ENCODE measurements at regions not wholly inside any gene's neighbourhood (a gene's known extent, or its start where the extent isn't known, plus 50 kb on each side); places are given as distances from the start of the nearest gene placed in this dataset.

DNA sequence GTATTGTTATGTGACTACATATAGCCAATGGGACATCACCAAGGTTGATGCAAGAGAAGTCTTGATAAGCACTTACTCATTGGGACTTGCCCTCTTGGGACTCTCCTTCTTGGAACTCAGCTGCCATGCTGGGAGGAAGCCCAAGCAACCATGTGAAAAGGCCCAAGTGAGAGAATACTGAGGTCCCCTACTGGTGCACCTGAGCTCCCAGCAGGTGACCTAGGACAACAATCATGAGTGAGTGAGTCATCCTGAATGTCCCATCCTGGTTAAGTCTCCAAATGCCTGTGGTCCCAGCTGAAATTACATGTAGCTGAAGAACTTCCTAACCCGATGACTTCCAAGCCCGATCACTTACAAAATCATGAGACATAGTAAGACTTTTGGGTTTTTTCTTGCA, 260.7 kb downstream of the ICE1 start:
- no peak for DNase-seq (ENCODE audit: low spot score)

DNA sequence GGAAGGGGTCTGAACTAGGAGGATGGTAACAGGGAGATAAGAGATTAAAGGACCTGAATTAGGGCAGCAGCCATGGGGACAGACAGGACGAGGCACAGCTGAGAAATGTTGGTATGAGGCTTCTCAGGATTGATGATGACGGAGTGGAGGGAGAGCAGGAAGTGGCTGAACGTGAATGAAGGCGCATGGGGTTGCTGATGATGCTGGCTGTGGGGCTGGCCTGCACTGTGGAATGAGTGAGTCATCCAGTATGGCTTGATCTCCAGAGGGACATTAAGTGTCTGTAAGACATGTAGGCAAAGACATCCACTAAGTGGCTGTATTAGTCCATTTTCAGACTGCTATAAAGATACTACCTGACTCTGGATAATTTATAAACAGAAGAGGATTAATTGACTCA, 256.4 kb downstream of the ICE1 start:
- no peak for DNase-seq (ENCODE audit: low spot score)

GRCh38 chr5:5677738-5678137, 255.3 kb downstream of the ICE1 start:
- DNase-seq (ENCODE audit: low spot score) = no peak

GRCh38 chr5:5676218-5676617, 253.7 kb downstream of the ICE1 start:
- DNase-seq (ENCODE audit: low spot score) = no peak

- DNase-seq (ENCODE audit: low spot score) = no peak
Observed at GRCh38 chr5:5675511-5675910, 253.0 kb downstream of the ICE1 start.

DNA sequence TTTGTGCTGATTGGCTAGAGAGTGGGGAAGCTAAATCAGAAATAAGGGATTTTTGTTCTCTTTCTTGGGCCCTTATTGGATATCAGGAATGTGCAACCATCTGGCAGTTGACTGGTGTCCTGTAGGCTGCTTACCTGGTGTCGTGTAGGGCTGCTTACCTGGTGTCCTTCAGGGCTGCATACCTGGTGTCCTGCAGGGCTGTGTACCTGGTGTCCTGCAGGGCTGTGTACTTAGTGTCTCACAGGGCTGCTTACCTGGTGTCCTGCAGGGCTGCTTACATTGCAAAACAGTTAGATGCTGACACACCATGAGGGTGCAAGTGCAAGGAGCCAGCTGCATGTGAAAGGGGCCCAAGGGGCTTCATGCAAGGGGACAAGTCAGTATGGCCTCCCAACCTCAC, 249.3 kb downstream of the ICE1 start:
- DNase-seq (ENCODE audit: low spot score) = no peak

DNA sequence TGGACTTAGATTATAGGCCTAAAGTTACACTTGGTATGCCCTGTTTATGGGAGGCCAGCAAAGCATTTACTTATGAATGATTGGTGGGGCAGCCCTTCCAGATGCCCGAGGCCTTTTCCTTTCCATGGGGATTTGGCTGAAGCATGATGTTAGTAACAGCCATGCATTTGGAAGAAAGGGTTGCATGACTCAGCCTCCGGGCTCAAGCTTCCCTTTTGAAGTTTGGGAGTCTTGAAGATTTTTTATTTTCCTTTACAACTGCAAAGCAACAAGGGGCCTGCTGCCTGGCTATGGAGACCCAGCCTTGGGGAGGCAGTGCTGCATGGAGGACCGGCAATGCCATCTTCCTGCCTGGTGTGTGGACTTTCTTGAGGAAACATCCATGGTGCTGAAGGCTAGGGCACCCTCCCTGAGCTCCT, 244.7 kb downstream of the ICE1 start:
- DNase-seq (ENCODE audit: low spot score) = no peak

DNA sequence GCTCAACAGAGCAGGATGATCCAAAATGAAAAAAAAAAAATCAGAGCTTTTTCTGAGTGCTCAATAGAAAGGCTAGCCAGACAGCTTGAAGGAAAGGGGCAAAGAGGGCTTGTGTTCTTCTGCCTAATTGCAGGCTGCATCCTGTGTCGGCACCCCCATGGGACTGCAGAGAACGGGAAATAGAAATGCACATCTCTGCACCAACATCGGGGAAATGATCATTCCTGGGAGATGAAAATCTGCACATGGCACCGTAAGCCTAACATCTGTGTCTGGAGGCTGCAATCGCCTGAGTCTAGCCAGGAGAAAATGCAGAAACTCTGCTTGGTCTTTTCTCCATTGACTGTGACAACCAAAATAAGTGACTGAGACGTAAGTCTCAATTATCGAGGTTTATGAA, 243.9 kb downstream of the ICE1 start:
- DNase-seq (ENCODE audit: low spot score) = no peak

- DNase-seq (ENCODE audit: low spot score) = no peak
Observed at GRCh38 chr5:5666076-5666365, 243.5 kb downstream of the ICE1 start.

DNA sequence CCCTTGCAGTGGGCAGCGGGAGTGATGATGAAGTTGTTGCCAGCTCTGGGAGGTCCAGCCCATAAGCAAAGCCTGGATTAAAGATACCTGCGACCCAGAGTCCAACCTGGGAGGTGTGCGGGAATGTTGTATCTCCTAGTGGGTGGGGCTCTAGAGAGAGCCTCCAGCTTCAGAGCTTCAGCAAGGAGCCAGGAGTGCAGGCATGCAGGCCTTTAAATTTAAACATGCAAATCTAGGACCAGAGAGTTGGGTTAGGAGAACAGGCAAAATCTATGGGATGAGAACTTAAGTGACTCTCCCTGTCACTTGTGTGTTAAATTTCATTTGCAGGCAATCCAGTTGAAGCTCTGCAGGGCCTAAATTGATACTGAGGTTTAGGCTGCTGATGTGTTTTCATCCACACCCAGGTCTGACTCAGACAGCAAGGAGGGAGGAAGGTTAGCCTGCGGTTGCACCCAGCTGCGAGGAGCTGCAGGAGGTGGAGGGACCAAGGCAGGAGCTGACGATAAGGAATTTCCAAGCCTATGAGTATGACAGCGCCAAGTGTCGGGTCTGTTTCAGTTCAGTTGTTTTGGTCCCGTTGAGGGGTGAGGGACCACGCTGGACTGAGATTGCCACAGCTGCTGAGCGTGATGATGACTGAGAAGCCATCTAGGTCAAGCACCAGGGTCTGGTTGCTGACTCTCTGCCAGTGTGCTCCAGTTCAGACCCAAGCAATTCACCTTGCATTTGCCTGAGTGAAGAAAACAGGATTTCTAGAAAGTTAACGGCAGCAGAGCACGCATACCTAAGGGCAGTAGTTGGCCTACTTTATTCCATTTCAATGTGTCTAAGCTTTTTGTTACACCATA, 243.0 kb downstream of the ICE1 start:
- no peak for DNase-seq (ENCODE audit: low spot score)

DNA sequence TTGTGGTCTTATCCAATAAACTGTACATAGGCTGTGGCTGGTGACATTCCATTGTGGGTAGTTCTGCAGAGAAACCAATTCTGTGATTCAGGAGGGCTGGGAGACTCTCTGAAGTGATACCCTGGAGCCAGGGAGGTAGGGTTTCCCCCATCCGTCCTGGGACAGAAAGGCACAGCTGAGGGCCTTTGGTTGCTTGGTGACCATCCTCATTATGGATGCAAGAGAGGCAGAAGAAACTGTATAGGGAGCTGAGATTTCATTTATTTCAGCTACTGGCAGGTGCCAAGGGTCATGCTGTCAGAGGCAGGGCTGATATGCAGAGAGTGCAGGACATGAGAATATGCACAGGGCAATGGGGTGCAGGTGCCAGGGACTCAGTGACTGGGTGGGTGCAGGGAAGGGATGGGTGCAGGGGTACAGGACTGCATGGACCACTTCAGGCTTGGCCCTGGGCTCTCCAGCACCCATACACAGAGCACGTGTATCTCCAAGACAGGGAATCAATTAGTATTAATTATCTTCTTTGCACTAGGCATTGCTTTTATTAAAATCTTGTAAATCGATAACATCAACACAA, 236.5 kb downstream of the ICE1 start:
- no peak for DNase-seq (ENCODE audit: low spot score)

GRCh38 chr5:5658226-5658625, 235.7 kb downstream of the ICE1 start:
- DNase-seq (ENCODE audit: low spot score) = peak; percentile 73

DNA sequence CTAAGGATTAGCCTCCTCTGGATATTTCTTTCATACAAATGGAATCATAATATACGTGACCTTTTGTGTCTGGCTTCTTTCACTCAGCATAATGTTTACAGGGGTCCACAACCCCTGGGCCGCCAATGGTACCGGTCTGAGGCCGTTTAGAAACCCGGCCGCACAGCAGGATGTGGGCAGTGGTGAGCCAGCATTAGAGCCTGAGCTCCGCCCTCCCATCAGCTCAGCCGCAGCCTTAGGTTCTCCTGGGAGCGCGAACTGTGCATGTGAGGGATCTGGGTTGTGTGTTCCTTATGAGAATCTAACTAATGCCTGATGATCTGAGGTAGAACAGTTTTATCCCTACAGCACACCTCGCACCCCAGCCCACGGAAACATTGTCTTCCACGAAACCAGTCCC, 229.7 kb downstream of the ICE1 start:
- DNase-seq (ENCODE audit: low spot score) = no peak

- no peak for DNase-seq (ENCODE audit: low spot score)
Observed at GRCh38 chr5:5650949-5651348, 228.5 kb downstream of the ICE1 start.

DNA sequence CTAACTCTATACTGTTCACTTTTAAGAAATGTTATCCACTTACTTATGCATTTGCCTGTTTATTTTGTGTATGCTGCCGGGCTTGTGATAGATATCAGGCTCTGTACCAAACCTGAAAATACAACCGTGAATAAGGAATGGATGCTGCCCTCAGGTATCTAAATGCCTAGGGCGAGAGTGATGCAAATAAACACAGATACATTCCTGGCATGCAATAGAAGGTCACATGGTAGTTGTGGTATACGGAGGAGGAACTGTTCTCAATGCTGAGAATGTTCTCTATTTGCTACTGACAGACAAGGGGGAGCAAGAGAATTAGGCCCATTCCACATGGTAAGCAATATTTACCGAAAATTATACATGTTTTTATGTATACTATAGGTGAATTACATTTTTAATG, 227.8 kb downstream of the ICE1 start:
- no peak for DNase-seq (ENCODE audit: low spot score)

GRCh38 chr5:5649641-5650040, 227.2 kb downstream of the ICE1 start:
- no peak for DNase-seq (ENCODE audit: low spot score)

DNA sequence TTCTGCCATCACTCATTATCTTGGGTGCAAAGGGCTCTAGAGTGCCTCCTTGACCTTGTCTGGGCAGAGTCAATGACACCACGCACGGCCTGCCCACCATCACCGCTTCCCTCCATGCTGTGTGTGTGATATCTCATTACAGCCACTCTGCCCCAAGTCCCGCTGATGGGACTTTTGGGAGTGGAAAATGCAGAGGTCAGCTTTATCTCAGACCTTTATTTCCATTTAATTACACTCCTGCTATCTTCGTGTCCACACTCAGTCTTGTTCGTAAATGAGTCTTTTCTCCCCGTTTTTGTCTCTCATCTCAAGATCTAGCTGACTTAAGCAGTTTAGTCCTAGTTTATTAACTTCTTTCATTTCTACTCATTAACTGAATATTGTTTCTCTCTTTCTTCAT, 226.2 kb downstream of the ICE1 start:
- no peak for DNase-seq (ENCODE audit: low spot score)

GRCh38 chr5:5645891-5646290, 223.4 kb downstream of the ICE1 start:
- no peak for DNase-seq (ENCODE audit: low spot score)

- no peak for DNase-seq (ENCODE audit: low spot score)
Observed at GRCh38 chr5:5645198-5645597, 222.7 kb downstream of the ICE1 start.

- no peak for DNase-seq (ENCODE audit: low spot score)
Observed at GRCh38 chr5:5644249-5644648, 221.8 kb downstream of the ICE1 start.

- DNase-seq (ENCODE audit: low spot score) = no peak
Observed at GRCh38 chr5:5643481-5643880, 221.0 kb downstream of the ICE1 start.

DNA sequence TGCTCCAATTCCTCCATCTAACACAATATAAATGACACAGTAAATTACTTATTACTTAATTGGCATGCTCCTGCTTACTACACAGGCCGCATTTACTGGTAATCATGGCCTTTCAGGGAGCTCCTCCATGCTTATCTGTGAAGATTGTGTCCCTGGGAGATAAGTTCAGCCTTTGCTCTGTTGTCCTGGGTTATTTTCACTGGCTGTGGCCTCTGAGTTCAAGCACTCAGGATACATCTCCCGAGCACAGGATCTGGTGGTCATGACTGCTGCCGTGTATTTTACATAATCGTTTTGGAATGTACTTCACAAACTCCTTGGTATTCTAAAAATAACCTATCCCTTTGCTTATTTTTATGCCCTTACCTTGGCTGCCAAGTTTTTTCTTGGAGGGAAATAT, 215.7 kb downstream of the ICE1 start:
- no peak for DNase-seq (ENCODE audit: low spot score)

DNA sequence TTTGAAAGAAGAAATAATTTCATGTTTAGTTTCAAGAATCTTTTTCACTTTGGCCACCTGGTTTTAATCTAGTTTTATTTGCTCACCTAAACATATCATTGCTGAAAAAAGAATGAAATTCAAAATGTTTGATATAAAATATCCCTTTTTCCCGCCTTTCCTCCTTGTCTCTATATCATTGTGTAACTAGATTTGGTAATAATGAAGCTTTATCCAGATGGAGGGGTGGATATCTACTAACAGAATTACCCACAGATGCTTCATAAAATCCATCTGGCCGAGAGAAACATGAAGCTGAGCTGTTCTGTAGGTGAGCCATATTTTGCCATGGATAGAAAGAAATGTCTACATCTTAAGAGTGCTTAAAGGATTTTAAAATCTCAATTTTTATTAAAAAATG, 214.7 kb downstream of the ICE1 start:
- DNase-seq (ENCODE audit: low spot score) = no peak

DNA sequence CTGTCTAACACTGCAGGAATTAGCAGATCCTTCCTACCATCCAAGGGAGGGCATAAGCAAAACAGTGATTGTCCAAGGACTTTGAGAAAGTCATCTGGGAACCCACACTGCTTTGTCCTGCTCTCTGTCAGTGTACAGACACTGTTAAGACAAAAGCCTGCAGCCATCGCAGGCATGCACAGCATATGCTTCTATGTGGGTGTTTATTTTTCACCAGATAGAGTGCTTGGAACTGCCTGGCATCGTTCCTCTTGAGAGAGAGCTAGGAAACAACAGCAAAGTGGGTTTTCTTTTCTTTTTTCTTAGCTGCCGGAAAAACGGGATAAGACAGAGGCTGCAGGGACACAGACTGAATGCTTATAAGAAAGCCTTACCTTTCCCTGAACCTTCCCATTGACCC, 212.3 kb downstream of the ICE1 start:
- DNase-seq (ENCODE audit: low spot score) = peak; percentile 5

Data from cerebellar cortex (tissue), 1 donor.